ENCODE measurements at regions not wholly inside any gene's neighbourhood (a gene's known extent, or its start where the extent isn't known, plus 50 kb on each side); places are given as distances from the start of the nearest gene placed in this dataset.

DNA sequence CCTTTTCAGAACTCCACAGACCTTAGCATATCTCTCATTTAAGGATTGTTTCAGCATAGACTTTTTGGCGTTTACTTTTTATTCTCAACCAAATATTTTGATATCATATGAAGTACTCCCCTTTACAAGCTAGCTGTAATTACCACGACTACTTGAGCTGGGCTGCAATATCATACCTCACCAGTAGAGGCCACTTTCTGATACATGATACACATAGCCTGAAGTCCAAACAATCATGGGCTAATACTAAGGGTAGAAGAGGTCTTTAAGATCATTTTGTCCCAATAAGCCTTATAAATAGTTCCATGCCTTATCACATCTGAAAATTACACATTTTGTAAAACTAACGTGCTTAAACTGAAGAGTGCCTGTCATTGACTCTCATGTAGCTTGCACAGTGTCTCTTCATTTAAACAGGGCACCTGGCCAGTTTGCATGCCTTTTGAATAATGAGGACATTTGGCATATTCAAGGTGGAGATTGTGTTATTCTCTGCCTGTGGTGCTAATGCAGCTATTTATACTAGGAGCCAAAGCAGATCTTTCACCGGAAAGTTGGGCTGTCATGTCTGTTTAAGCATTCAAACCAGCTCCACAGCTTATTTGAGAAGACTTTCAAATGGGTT, 403.7 kb upstream of the ZMIZ1 start:
- TF ChIP-seq, protein P1, sequence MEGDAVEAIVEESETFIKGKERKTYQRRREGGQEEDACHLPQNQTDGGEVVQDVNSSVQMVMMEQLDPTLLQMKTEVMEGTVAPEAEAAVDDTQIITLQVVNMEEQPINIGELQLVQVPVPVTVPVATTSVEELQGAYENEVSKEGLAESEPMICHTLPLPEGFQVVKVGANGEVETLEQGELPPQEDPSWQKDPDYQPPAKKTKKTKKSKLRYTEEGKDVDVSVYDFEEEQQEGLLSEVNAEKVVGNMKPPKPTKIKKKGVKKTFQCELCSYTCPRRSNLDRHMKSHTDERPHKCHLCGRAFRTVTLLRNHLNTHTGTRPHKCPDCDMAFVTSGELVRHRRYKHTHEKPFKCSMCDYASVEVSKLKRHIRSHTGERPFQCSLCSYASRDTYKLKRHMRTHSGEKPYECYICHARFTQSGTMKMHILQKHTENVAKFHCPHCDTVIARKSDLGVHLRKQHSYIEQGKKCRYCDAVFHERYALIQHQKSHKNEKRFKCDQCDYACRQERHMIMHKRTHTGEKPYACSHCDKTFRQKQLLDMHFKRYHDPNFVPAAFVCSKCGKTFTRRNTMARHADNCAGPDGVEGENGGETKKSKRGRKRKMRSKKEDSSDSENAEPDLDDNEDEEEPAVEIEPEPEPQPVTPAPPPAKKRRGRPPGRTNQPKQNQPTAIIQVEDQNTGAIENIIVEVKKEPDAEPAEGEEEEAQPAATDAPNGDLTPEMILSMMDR (IDR thresholded peaks at IDR 0.05) = peak; percentile 52
- TF ChIP-seq TAF1 (IDR thresholded peaks at IDR 0.05; ENCODE audit: borderline replicate concordance, low read depth, low read length) = no peak
- TF ChIP-seq, protein P2, sequence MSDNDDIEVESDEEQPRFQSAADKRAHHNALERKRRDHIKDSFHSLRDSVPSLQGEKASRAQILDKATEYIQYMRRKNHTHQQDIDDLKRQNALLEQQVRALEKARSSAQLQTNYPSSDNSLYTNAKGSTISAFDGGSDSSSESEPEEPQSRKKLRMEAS (IDR thresholded peaks at IDR 0.05; ENCODE audit: low read depth) = no peak
